M059J (cell line): ENCODE measurements at regions not wholly inside any gene's neighbourhood (a gene's known extent, or its start where the extent isn't known, plus 50 kb on each side); places are given as distances from the start of the nearest gene placed in this dataset.
A peak's percentile ranks its signal among the peaks of the same experiment; 100 is the strongest.
"Not testable (repeated sequence)": the region's sequence is repeated elsewhere in the genome, so short reads cannot be mapped to it uniquely, and the experiment has no call there.

Experiments
- DNase-seq: peaks from one replicate; pipeline ENCODE4 v3.0.0-alpha.2; 2012; ENCODE audit warnings: low read depth

DNA sequence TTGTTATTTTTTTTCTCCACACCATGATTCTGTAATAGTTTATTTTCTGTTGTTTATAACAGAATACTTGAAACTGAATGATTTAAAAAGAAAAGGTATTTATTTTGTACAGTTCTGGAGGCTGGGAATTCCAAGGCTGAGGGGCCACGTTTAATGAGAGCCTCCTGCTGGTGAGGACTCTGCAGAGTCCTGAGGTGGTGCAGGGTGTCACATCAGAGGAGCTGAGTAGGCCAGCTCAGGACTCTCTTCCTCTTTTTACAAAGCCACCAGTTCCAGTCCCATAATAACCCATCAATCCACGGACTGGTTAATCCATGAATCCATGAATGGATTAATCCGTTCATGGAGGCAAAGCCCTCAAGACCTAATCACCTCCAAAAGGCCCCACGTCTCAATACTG lies 71.6 kb downstream of the TFAP2A start:
- peak; percentile 17 for DNase-seq

DNA sequence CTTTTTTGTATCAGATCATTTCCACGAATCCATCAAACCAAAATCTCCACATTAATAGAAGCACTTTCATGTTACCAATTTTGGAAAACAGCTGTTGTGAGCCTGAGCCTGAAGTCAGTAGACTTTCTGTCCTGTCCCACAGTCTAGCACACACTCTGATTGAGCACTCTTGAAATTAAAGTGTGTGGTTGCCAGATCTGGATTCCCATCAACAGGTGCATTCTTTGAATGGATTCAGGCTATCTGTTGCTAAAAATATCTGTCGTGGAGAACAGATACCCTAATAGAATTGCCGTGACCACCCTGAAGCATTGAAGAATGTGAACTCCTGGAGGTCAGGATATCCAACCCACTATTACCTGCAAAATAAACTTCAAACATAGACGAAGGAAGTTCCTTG lies 73.3 kb downstream of the TFAP2A start:
- DNase-seq: no peak

DNA sequence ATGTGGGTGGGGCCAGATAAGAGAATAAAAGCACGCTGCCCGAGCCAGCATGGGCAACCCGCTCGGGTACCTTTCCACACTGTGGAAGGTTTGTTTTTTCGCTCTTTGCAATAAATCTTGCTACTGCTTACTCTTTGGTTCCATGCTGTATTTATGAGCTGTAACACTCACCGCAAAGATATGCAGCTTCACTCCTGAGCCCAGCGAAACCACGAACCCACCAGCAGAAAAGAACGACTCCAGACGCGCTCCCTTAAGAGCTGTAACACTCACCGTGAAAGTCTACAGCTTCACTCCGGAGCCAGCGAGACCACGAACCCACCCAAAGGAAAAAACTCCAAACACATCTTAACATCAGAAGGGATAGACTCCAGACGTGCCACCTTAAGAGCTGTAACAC lies 76.7 kb downstream of the TFAP2A start:
- peak; percentile 88 for DNase-seq

DNA sequence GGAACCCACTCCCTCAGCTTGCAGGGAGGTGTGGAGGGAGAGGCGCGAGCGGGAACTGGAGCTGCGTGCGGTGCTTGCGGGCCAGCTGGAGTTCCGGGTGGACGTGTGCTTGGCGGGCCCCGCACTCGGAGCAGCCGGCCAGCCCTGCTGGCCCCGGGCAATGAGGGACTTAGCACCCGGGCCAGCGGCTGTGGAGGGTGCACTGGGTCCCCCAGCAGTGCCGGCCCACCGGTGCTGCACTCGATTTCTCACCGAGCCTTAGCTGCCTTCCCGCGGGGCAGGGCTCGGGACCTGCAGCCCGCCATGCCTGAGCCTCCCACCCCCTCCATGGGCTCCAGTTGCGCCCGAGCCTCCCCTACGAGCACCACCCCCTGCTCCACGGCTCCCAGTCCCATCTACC lies 77.5 kb downstream of the TFAP2A start:
- not testable (repeated sequence) for DNase-seq

DNA sequence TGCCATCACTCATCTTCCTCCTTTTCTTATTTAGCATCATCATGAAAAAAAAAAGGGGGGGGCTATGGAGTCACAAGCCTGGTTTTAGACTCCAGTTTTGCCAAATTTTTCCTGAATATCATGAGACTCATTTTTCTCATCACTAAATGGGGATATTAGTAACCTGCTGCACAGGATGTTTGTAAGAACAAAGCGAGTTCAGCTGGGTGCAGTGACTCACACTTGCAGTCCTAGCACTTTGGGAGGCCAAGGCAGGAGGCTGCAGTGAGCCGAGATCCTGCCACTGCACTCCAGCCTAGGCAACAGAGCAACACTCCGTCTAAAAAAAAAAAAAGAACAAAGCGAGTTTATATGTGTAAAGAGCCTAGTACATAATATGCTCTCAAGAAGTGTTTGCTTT lies 82.8 kb downstream of the TFAP2A start:
- peak; percentile 26 for DNase-seq

DNA sequence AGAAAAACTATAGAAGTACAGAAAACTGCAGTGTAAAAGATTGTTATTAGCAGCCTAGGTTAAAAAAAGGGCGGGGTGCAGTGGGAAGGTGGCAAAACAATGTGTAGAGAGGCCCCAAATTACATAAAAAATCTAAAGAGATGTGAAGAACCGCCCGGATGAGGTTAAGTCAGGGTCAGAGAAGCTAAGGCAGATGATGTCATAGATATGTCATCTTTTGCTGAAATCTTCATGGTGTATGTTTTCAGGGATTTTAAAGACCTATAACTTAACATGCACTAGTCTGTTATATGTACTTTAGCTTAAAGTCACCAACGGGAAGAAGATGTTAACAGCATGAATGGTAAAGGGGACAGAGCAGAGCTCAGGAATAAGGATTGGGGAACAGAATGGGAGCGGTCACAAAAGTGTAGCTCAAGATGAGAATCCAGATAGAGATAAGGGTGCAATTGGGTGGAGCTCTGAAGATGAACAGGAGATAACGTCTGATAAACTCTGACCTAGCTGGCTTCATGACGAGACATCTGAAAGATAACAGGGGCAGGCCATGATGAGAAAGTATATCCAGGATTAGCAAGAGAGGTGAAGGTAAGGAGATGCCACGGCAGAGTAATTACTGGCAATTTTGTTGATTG lies 83.4 kb downstream of the TFAP2A start:
- DNase-seq: no peak

DNA sequence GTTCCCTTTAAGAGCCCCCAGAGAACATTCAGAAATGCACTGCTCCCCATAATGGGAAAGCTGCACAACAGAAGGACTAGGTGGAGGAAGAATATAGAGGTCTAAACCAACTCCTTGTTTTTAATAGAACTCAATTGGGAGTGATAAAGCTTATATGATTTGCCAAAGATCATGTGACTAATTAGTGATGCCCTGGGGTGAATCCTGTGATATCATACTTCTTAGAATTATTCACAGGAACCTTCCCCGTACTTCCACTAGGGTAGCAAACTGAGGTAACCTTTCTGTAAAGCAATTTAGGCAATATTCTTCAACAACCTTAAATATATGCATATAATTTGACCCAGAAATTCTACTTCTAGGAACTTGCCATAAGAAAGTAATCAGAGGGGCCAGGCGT lies 84.4 kb downstream of the TFAP2A start:
- no peak for DNase-seq

DNA sequence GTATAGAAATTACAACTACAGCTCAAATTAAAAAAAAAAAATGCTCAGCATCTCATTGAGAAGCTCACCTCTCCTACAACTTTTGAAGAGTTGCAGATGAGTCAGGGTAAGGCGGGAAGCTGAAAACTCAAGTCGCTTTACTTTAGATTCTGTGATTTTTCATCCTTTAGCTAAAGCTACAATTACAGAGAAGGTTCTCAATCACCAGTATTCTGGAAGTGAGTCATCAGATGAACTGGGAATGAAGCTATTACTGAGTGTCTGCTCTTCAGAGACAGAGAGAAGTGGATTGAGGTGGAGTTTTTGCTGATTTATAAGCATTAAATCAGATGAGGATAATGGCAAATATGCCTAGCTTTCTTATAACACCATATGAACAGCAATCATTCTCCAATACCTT lies 91.9 kb downstream of the TFAP2A start:
- peak; percentile 87 for DNase-seq

DNA sequence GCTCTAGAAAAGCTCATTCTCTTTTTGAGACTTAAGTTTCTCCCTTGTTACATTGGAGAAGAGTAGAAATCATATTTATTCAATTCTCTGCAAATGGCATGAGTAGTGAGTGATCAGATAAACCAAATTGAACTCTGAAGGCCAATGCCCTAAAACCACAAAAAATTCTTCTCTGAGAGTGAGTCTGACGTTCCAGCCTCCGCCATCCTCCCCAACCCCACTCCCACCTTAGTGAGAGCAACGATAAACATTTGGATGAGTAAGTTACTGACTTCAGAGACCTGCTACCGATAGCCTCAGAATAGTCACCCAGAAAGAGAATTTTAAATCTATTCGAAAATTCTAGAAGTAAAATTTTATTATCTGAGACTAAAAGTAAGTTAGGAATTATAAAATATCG lies 94.6 kb downstream of the TFAP2A start:
- peak; percentile 87 for DNase-seq

DNA sequence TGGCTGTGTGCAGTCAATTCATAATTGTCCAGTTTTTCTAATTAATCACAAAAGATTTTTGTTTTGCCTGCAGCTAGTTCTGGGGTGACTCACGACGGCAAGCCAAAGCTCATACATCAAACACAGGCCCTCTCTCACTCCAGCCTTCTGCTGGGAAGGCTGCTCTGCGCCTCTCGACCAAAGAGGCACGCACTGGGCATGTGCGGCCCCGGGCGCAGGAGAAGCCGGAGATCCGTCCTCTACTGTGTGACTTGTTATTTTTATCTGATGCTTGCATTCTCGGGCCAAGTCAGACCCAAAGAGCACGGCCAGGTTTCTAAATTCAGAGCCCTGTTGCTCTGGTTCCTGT lies 98.5 kb downstream of the TFAP2A start:
- DNase-seq: peak; percentile 99

DNA sequence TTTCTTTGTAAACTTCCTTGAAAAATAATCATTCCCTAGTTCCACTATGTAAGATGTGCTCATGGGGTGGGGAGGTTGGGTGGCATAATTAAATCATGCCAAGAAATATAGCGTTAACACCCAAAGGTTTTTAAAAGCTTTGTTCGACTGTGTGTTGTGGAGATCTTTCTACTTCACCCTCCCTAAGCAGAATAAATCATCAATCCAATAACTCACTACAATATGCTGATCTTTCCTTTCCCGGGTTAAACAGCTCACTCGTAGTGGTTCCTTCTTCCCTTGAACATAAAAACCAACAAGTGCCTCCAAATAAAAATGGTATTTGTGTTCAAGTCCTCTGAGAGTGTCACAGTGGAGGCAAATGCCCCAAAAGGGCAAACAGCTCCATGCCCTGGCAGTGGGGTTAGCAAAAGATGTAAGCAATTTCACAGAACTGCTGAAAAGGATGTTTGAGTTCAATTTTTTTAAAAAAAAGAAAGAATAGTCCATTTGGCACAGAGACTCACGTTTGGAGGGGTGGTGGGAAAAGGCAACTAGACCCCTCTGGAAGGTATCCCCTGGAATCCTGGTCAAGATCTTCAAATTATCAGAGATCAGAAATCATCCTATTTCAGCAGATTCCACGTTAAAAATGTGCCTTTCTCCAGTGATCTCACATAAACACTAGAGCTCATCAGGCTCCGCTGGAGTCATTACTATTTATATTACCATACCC lies 99.1 kb downstream of the TFAP2A start:
- peak; percentile 80 for DNase-seq

DNA sequence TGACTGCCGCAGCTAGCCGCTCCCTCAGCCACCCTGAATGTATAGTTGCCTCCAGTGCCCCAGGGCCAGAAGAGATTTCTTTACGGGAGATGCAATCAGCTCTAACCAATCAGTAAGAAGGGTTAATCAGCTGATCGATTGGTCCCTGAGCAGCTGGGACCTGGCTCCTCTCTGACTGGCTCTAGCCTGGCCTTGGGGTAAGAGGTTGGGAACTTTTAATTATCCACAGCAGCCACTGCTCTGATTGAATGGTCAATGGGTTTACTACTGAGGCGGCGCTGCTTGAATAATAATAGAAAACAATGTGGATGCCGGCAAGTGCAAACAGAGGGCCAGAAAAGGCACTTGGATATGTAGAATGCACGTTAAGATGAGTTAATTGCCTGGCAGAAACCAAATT lies 99.8 kb downstream of the TFAP2A start:
- no peak for DNase-seq

DNA sequence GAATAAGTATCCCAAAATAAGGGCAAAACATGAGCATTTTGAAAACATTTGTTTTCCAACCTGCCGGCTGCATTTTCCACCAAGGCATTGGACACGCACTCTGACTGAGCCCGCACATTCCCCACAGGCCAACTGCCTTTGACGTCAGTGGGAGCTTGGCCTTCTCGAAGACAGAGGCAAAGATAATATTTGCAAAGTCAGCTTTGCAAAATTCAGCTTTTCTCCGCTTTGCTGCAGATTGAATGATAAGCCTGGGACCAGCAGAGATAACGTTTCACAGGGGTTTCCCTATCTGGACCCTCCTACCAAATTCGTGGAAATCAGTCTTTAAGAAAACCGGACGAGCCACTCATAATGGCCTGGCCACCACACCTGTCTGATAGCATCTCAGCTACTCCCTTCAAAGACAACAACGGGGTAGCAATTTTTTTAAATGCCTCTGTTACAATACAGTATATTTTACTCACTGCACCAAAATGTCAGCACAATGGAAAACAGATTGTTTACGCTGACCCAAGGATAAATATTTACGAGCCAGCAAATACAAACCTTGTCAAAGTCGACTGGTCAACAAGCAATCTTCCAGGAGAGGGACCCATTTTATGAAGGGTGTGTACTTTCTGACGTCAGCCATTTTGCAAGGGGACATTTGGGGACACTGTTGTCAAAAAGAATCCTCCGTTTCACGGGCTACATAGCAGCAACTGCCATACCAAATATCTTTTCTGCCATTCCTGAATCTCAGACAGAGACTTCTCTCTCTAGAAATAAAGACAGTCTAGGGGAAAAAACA lies 100.5 kb downstream of the TFAP2A start:
- peak; percentile 15 for DNase-seq

DNA sequence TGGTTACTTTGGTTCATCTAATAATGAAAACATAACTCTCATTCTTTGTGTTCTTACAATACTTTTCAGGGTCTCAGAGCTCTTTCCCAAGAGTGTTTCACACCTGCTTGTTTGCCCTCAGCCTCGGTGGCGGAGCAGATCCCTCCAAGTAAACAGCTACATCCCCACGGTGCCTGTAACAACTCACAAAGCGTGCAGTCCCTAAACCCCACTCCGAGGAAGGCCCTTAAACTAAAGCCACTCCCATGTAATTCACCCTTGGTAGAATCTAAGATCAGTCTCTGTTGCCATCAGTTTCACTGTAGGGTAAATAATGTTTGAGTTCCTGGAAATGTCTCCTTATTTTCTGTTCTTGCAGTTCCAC lies 101.1 kb downstream of the TFAP2A start:
- no peak for DNase-seq

DNA sequence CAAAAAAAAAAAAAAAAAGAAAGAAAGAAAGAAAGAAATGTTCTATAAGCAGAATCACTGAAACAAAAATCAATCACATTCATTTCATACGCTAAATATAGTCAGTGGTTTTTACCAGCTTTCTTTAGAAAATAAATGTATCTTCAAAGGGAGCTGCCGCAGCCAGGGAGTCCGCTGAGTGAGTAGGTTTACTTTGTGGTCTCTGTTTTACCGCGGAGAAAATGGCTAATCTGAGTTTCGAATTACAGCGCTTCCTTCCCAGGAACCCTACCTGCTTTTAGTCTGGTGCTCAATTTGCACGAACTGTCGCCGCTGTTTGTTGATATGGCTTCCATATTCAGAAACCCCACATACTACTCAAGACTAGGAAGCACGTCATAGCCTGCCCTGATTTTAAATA lies 102.4 kb downstream of the TFAP2A start:
- DNase-seq: no peak

DNA sequence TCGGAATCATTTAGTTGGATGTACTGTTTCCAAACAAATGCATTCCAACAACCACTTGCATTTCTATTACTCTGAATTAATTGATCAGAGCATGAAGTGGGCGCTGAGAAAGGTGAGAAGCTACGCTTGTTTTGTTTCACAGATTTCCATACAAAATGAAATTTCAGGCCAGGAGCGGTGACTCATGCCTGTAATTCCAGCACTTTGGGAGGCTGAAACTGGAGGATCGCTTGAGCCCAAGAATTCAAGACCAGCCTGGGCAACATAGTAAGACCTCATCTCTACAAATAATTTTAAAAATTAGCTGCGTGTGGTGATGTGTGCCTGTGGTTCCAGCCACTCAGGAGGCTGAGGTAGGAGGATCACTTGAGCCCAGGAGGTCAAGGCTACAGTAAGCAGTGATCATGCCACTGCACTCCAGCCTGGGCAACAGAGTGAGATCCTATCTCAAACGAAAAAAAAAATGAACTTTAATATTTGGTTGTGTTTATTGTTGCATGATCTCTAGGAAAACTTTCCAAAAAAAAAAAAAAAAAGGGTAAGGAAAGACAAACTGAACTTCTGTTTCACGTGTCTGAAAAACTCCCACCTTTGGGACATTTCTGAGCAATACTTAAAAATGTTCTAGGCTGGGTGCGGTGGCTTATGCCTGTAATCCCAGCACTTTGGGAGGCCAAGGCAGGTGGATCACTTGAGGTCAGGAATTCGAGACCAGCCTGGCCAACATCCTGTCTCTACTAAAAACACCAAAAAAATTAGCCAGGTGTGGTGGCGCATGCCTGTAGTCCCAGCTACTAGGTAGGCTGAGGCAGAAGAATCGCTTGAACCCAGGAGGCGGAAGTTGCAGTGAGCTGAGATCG lies 103.1 kb downstream of the TFAP2A start:
- DNase-seq: peak; percentile 18

DNA sequence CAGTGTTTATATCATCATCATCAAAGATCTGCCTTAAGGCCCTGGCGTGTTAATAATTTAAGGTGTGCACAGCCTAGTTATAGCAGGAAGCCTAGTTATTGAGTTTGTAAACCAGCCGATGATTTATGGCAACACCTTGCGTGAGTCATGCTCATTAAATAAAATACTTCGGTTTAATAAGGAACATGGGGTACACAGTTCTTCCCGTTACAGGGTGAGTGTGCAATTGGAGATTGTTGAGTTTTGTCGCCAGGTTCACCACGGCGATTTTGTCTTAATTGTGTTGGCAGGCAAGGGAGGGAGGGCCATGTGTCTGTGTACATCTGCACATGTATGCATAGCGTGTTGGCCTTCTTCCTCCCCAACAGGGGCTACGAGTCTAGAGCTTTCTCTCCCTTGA lies 104.0 kb downstream of the TFAP2A start:
- peak; percentile 74 for DNase-seq

DNA sequence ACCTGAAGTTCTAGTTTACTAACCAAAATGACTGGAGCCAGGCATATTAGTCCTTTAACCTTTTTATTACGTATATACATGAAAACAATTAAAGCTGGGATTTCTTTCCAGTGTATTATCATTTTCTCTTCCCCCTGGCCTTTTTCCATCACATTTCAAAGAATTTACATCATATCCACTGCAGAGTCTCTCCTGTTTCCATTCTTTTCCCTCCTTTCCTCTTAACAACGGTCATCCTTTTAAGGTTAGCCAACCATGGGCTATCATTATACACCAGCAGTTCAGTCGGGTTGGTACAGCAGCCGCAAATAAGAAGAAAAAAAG lies 104.6 kb downstream of the TFAP2A start:
- peak; percentile 78 for DNase-seq

DNA sequence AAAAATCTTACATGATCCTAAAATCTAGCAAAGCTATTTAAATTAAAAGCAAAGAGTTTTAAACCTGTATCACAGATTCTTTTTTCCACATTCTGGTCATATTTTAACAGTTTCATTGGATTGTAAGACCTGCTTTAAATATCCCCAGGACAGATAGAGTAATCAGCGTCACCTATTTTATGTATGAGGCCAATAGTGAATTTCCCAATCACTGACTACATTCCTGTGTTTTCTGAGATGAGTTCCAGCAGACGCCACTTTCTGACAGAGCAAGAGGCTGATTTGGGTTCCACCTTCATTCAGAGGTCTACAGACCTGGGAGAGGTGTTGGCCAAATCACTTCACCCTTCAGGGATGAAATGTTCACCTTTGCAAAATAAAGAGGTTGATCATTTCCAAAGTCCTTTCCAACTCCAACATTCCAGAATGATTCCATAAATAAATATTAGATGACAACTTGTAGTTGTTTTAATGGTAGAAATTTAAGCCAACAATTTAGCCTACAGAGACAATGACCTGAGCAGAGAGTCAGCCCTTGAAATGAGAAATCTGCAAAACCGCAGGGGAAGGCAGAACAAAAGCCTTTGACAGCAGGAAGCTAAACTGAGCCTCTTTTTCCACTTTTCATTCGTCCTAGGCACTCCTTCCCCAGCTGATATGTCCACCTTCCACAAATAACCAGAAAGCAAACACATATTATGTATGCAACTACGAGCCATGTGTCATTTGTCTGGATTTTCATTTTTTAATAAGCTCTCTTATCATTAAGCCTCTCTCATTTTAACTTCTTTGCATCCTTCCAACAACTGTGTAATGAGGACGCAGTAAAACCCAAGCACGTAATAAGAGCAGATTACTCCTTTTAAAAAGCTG lies 105.2 kb downstream of the TFAP2A start:
- peak; percentile 75 for DNase-seq

DNA sequence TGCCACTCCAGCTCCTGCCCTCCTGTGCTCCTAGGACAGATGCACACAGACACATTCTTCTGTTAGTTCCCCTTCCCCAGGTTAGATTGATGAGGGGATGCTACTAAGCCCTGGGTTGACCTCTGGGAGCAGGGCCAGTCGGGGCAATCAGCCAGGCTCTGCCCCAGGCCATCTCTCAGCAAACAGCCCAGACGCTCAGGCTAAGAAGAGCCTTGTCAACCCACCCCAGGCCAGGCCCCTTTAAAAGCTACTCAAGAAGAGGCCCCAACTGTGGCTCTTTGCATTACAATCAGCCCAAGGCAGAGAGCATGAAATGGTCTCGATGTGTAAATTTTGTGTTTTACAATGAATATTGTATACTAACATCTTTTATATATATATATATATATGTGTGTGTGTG lies 107.4 kb downstream of the TFAP2A start:
- no peak for DNase-seq

DNA sequence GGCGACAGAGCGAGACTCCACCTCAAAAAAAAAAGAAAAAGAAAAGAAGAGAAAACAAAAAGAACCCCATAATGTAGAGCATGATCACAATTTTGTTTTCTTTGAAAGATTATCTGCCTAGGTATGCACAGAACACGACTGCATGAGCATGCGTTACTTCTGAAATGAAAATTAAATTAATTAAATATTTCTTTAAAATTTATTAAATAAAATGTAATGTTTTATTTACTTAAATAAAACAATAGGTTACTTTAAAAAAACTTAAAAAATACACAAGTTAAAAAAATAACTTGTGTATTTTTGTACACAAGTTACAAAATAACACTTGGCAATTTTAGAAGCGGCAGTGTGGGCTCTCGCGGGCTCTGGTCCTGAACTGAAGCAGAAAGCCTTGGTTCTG lies 107.8 kb downstream of the TFAP2A start:
- DNase-seq: no peak
